Endometrial microvascular endothelial cells (primary cell): ENCODE measurements at regions not wholly inside any gene's neighbourhood (a gene's known extent, or its start where the extent isn't known, plus 50 kb on each side); places are given as distances from the start of the nearest gene placed in this dataset.
"Not testable (repeated sequence)": the region's sequence is repeated elsewhere in the genome, so short reads cannot be mapped to it uniquely, and the experiment has no call there.

Source experiments
- in situ Hi-C: cut with HindIII; loops from 2 replicates; pipeline ENCODE4 v1.10.0; 2017; ENCODE audit warnings: low sequenced_read_pairs, low pct_unique_long_range_greater_than_20kb; ENCODE audit errors: inconsistent ontology term

DNA sequence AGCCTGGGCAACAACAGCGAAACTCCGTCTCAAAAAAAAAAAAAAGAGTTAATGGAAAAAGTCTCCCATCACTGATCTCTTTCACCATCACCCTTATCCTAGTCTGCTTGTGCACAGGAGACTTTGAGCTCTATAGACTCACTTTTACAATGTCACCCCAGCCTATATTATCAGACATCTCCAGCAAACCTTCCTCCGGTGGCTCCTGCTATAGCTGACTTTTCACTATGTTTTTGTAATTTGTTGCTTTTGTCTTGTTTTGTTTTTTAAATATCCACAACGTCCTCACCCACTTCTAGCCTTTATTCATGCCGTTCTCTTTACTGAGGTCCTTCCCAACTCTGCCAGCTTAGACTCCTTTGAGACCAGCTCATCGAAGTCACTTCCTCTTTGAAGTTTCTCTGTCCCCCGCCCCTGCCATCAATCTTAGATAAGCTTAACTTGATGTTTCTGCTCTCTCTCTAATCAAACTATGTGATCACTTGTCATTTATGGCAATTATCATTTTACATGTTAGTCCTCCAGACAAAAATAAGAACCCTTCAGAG lies 82.7 kb upstream of the CHD2 start:
- in situ Hi-C loops = loop anchor here (10.0 kb wide), 1 partner anchor 77 kb away; no protein-coding TSS in a partner anchor

DNA sequence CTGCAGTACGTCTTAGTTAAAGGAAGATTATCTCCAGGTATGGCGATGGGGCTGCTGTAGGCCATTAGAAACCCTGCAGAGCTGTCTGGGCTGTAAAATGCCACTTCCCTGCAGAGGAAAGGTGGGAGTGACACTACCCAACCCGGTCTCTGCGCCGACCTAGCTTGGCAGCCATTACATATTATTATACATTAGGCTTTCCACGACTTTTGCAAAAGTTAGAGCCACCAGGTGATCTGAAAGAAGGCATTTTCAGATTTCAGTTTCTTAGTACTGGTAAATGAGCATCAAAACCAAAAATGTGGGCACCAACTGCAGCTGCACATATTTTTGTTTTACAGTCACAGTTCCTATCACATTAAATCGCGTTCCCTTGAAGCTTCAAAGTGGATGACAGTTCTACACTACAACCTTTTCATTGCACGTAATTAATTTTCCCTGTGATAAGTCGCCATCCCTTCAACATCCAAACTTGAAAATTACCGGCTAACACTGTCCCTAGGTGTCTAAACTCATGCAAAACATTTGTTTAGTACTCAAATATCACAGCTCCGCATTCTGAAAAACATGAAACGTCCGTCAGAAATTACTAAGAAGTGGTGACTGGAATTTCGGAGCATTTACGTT lies 81.4 kb upstream of the CHD2 start:
- in situ Hi-C loops = loop anchor here (10.0 kb wide), 1 partner anchor 76 kb away; no protein-coding TSS in a partner anchor

- in situ Hi-C loops = loop anchor here (10.0 kb wide), 1 partner anchor 75 kb away; no protein-coding TSS in a partner anchor
Observed at GRCh38 chr15:92819278-92820235, 80.6 kb upstream of the CHD2 start.

- in situ Hi-C loops = no loop called here
Observed at GRCh38 chr15:92820236-92821021, 79.7 kb upstream of the CHD2 start.

DNA sequence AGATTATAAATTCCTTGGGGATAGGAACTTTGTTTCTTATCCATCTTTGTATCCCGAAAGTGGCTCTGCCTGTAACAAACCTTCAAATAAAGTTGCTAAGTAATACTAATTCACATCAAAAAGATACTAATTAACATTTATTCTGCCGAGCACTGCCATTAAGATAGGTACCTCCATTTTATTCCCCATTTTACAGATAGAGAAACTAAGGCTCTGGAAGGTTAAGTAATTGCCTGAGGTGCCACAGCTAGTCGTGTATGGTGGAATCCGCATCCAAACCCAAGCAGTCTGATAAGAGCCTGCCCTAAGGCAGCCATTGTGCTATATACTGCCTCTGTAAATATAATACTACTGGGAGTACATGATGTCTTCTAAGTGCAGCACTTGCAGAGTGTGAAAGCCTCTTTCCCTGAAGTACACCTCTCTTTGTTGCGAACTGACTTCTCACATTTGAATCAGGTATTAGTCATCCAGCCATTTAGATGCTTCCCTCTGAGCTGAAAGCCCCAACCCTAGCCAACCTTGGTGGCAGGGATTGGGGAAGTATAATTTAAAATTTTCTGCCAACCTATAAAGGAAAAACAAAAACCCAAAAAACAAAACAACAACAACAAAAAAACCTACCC lies 78.5 kb upstream of the CHD2 start:
- in situ Hi-C loops = no loop called here

GRCh38 chr15:92822216-92823144 lies 77.6 kb upstream of the CHD2 start:
- in situ Hi-C loops = no loop called here

- in situ Hi-C loops = no loop called here
Observed at GRCh38 chr15:92825985-92826384, 74.1 kb upstream of the CHD2 start.

- in situ Hi-C loops = not testable (repeated sequence)
Observed at GRCh38 chr15:92827991-92828390, 72.1 kb upstream of the CHD2 start.

DNA sequence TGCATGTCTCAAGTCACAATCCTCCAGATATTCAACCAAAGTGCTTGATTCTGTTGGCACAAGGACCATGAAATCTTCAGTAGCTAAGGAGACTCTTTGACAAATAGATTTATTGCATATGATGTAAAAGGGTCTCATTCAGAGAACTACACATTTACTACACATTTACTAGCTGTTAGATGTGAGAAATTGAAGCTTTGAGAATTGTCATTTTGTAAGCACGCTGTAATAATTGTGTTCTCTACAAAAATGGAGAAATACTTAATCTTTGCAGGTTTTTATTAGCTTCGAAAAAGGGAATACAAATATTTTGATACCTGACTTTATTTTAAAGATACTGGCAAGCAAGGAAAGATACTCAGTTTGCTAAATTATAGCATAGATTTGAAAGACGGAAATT lies 70.2 kb upstream of the CHD2 start:
- in situ Hi-C loops = no loop called here

GRCh38 chr15:92831336-92831654 lies 68.8 kb upstream of the CHD2 start:
- in situ Hi-C loops = no loop called here

- in situ Hi-C loops = no loop called here
Observed at GRCh38 chr15:92831655-92832328, 68.3 kb upstream of the CHD2 start.

DNA sequence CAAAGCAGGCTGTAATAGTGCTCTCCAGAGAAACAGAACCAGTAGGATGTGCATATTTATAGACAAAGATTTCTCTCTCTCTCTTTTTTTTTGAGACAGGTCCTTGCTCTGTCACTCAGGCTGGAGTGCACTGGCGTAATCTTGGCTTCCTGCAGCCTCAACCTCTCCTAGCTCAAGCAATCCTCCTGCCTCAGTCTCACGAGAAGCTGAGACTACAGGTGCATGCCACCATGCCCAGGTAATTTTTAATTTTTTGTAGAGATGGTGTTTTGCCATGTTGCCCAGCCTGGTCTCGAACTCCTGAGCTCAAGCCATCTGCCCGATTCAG lies 67.1 kb upstream of the CHD2 start:
- in situ Hi-C loops = no loop called here

DNA sequence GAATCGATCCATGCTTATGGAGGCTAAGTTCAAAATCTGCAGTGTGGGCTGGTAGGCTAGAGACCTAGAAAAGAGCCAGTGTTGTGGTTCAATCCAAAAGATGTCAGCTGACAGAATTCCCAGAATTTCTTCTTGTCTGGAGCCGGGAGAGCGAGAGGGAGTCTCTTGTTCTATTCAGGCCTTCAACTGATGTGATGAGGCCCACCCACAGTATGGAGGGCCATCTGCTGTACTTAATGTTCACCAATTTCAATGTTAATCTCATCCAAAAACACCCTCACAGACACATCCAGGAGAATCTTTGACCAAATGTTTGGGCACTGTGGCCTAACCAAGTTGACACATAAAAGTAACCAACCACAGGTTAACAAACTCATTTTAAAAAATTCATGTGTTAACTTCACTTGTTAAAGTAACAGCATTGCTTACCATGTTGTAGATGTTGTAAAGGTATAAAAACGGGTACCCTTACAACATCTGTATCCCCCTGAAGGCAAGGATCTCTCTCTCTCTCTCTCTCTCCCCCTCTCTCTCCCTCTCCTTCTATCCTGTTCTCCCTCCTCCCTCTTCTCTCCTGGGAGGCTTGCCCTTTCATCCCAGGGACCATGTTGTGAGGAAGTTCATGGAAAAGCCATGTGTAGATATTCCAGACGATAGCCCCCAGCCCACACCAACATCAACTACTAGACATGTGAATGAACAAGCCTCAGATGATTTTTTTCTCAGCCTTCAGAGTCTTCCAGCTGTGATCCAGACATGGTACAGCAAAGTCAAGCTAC lies 66.4 kb upstream of the CHD2 start:
- in situ Hi-C loops = no loop called here

GRCh38 chr15:92839696-92840095 lies 60.4 kb upstream of the CHD2 start:
- in situ Hi-C loops = no loop called here

DNA sequence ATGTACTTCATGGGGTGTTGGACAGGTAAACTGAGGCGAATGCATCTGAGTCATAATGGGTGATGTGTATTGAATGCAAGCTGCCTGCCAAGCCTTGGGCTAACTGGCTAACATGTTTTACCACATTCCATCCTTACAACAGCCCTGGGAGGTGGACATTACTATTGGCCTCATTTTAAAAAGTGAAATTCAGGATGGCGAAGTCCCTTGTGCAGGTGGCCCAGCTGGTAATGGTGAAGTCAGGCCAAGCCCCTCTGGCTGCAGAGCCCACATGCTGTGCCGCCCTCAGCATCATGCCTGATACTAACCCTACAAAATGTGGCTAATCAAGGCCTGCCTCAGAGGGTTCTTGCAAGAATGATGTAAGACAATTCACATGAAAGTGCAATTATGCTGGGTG lies 60.0 kb upstream of the CHD2 start:
- in situ Hi-C loops = no loop called here

GRCh38 chr15:92843326-92843725 lies 56.8 kb upstream of the CHD2 start:
- in situ Hi-C loops = no loop called here

GRCh38 chr15:92843814-92844213 lies 56.3 kb upstream of the CHD2 start:
- in situ Hi-C loops = no loop called here
